ENCODE measurements at regions not wholly inside any gene's neighbourhood (a gene's known extent, or its start where the extent isn't known, plus 50 kb on each side); places are given as distances from the start of the nearest gene placed in this dataset.
"Not testable (repeated sequence)": the region's sequence is repeated elsewhere in the genome, so short reads cannot be mapped to it uniquely, and the experiment has no call there.

DNA sequence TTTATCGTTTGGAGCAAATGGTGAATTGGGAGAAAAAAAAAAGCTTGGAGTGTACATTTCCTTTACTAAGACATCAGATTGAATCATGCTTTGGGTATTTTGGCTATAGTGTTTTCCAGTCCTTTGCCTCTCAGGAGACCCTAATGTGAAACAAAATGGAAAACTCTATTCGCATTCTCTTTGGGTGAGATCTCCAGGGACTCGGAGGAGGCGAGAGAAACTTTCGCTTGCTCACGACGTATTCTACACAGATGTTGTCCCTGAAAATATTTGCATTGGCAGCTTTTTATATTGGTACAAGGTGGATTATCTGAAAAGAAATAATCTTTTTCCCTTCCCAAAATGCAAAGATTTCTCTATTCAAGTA, 1240.1 kb upstream of the WWC1 start:
- no peak for DNase-seq

DNA sequence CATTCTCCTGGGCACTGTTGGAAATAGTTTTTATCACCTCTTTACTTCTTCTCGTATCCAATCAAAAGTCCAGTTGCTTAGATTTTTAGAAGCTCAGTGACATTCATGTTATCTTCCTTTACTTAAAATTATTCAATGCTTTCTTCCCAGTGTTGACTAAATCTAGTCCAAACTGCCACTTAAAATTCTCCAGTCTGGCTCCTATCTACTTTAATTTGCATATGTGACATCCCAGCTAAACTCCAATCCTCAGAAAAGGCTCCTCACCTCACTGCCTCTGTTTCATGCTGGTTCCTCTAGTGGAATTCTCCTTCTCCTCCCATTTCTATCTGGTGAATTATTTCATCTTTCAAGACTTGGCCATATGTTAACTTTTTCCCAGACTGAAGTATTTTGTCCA, 1238.7 kb upstream of the WWC1 start:
- DNase-seq, result no peak

DNA sequence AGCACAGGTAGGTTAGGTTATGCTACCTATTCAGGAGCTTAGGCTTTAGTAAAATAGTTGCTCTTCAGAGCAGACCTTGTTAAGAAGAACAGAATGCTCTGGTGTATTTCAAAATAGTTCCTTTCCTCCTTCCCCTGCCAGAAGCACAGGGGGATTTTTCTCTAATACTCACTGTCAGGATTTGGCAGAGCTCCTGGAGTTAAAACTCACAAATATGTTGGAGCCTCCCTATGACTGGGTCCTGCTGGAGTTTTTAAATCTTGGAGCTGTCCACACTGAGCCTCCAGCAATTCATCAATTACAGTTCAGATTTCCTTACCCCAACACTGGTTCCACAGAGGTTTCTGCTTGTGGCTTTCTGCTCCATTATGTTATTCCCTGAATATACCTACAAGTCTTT, 1233.8 kb upstream of the WWC1 start:
- no peak for DNase-seq

DNA sequence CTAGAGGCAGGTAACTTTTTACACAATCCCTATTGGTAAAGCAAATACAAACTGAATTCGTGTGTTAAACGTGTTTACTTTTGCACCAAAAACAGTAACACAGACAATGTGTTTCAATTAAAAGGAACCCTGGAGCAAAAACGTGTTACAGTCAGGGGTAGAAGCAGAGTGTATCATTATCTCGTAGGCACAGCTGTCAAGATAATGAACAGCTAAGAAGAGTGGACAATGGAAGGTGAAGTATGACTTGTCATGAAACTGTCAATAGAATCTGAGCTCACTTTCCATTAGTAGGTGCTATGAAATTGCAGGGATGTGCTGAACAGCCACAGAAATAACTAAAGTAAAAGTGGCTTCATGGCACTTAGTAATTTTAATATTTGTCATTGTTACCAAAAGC, 1229.8 kb upstream of the WWC1 start:
- no peak for DNase-seq

DNA sequence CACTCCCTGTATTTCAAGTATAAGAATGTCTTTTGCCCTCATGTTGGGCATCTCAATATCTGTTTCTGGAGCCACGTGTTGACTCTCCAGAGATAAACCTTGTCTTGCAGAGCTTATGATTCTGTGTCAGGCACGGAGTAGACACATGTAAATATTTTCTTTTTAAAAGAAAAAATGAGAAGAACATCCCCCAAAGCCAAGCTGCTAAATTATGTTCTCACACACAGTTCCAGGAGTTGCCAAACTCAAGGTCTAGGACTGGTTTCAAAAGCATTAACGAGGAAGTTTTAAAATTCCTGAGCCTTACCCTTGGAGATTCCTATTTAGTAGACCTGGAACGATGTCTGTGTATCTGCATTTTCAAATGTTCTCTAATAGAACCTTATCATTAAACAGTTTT, 1228.3 kb upstream of the WWC1 start:
- no peak for DNase-seq

DNA sequence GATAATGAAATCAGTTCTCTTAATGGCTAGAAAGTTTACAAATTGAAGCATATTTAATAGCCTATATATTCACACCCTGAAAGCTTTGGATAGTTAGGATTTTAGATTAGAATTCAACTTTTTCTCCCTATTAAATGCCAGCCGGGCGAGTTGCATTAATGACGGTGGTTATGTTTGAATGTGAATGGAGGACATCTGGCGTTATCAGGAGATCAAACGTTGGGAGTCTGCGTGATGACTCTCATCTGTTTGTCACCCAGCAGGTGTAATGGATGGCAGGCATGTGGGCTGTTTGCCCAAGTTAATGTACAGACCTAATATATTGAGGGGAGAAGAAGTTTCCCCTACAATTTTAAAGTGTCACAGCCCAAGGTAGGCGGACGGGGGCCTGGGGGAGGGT, 1227.7 kb upstream of the WWC1 start:
- DNase-seq, result no peak

DNA sequence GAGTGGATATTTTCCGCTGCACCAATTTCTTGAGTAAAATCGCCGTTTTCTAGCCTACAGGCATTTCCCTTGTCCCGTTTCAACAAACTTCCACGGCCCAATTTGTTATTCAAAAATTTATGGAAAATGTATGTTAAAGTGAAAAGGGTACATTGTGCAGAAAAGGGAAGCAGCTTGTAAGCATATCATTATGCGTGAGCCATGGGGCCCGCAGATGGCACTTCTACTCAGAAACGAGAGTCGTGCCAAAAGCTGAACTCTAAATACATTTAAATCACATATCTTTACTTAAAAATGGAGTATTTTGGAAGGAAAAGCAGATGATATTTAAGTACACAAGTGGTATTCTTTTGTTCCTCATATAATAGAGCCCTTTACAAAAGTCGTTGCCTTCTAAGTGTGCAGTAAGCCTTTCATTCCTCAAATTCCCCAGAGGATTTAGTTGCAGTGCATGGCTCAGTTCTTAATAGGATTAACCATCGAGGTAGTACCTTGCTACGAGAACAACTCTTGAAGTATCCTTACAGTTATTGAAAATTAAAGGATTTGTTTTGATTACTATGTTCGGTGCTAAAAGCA, 1227.2 kb upstream of the WWC1 start:
- DNase-seq, result no peak

DNA sequence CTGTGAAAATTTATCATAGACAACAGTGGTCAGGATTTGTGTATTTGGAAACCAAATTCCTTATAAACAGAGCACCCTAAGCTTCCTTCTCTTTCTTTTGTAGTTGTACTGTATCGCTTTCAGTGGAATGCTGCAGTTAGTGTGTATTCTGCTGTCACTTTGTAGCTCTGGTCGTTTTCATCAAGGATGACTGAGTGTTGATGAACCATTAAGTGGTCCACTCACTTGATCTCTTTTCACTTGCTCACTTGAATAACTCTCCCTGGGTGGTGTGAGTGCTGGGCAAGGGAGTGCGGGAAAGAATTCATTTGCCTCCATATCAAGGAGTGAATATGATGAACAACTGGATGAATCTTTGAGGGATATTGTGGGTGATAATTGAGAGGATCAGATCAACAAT, 1225.7 kb upstream of the WWC1 start:
- no peak for DNase-seq

DNA sequence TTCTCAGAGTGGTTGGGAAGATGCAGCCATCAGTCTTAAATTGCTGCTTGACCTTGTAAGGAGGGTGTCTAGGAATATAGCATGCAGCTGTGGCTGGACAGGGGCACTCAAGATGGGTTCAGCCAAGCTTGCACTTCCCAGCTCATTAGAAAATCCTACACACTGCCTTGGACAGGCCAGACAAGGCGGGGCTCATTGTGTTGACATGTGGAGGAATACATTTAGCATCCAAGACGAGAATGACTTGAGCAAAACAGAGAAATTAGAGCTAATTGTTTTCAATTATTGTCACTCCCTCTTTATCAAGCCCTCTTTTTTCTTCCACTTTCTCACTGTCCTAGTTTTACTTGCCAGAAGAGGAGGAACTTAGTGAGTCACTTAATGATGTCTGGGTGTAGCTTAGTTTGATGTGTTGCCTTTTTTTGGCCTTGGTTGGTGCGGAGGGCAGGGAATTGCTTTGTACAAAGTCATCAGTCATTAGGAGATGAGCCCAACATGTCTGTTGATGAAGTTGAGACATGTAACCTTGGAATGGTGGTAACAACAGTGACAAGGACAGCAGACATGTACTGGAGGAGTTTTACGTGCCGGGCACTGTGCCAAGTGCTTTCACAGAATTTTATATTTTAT, 1219.3 kb upstream of the WWC1 start:
- DNase-seq, result no peak

DNA sequence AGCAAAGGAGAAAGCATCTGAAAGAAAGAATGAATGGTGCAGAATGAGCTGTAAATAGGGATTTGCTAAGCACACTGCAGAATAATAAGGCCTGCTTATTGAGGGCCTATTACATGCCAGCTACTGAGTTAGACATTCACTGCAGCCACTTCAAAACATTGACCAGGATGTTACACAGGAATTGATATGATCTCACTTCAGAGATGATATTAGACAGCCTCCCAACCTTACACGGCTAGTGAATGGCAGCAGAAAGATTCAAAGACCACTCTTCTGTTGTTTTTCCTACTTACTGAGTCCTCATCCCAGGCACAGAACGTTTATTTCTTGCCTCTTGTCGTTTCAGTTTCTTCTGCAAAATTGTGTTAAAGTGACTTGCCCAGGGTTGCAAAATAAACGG, 1209.9 kb upstream of the WWC1 start:
- no peak for DNase-seq

DNA sequence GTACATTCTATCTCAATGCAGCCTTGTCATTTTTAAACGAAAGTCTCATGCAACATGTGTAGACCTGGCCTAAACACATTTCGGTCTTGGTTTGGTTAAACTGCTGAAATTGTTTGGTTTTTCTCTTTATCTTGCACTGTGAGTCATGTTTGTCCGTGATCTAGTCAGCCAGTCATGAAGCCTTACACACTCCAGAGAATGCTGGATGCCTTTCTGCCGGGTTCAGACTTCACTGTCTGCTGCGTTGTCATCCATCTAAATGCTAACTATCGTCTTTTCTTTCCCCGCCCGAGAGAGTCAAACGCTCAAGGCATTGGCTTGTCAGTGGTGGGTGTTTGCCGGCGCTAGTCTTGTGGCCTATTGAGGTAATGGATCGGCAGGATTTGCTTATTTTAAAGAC, 1194.6 kb upstream of the WWC1 start:
- no peak for DNase-seq

DNA sequence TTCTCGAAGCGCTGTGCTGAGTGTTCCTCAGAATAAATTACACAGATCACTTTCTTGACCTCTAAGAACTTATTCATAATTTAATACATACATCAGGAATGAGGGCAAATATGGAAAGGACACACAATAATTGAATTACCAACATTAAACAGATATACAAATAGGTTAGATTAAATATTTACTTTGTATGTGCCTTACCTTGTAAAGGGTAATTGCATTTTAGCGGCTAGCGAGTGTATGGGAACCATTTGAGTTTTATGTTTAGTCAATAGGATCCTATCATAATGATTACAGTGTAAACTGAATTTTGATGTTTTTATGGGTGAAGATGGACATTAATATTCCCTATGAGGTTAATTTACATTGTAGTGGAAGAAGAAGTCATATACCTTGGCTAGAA, 1187.1 kb upstream of the WWC1 start:
- DNase-seq, result no peak

DNA sequence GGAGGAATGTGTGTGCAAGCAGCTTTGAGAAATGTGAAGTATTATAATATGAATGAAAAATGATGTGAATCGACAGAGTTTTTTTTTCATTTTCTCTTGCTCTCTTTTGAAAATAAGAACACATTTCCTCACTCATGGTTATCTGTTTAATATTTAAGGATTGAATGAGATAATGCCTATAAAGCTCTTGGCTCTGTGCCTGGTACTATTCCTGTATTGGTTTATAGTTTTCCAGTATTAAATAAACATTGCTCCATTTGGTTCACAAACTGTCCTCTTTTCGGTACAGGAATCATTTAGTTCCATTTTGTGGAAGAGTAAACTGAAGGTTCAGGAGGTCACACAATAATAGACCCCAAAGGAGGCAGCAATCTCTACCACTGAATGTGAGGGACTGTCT, 1185.5 kb upstream of the WWC1 start:
- no peak for DNase-seq

DNA sequence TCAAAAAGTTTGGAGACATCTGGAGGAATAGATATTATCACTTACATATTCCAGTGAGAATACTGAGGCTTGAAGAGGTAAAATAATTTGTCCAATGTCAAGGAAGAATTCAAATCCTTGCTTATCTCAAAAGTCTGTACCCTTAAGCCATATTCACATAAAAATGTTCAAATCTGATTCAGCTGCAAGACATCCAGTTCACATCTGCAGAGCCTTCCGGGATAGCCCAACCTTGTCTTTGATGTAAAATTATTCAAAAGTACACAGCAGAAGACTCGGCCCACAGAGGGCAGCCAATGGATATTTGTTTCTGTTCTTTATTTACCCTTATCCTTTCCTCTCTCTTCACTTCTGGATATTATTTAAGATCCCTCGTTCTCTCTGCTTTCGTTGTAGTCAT, 1183.8 kb upstream of the WWC1 start:
- no peak for DNase-seq

DNA sequence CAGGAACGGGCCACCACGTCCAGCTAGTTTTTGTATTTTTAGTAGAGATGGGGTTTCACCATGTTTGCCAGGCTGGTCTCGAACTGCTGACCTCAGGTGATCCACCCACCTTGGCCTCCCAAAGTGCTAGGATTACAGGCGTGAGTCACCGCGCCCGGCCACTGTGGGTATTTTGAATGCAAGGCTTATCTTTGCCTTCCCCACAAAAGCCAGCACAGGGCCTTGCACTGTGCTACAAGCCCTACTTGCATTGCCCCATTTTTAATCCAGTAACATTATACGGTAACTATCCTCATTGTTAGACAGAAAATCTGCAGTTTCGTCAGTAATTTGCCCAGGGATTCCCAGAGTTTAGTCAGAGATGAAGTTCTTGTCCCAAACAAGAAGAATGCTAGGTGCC, 1183.2 kb upstream of the WWC1 start:
- not testable (repeated sequence) for DNase-seq

DNA sequence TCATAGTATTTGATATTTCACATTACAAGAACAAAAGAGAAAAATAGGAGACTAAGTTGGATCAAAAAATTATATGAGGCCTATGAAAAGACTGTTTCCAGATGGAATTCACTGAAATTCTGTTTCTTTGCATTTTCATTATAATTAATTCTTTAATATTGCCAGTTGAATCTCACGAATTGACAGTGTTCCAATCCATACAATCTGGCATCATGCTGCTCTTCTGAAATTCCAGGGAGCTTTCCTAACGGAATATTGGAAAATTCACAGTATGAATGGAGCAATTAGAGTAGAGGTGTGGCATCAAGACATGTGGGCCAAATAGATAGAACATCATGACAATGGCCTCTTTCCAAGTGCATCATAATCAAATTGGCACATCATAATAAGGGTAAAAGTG, 1178.9 kb upstream of the WWC1 start:
- no peak for DNase-seq

DNA sequence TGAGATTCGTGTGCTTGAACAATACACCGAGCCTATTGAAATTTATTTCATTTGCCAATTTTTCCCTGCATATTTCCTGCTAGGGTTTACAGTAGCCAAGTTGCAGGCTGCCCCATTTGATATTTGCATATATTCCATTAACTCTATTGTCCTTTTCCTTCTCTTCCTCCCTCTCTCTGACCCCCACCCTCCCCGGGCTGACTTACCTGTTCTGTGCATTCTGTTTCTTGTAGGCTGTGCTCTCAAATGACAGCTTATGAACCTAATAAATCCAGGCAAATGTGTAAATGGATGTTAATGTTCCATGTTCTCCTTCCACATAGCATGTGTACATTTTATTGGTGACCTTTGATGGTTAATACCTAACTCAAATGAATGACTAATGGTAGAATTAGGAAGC, 1169.2 kb upstream of the WWC1 start:
- no peak for DNase-seq

DNA sequence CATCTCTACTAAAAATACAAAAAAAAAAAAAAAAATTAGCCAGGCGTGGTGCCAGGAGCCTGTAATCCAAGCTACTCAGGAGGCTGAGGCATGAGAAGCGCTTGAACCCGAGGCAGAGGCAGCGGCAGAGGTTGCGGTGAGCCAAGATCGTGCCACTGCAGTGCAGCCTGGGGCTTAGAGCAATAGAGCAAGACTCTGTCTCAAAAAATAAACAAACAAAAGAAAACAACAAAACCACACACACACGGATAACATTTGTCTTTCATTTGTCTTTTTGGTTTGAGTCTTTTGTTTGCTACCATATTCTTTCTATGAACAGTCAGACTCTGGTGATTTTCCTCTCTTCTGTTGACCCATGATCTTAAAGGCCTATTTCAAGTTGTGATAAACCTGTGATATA, 1168.3 kb upstream of the WWC1 start:
- DNase-seq, result no peak

DNA sequence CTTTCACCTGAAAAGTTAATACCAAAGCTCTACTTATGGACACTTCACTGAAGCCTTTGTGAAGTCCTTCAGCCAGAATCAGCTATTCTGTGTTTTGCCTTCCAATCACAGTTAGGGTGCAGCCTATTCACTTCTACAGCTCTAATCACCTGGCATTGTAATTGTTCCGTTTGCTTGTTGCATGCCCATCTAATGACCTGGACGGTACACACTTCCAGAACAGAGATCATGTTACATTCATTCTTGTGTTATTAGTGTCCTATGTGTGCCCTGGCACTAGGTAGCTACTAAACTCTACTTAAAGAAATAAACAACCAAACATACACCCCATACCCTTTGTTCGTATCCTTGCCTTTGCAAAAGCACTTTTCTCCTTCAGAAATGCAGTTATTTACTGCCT, 1162.9 kb upstream of the WWC1 start:
- DNase-seq, result no peak

DNA sequence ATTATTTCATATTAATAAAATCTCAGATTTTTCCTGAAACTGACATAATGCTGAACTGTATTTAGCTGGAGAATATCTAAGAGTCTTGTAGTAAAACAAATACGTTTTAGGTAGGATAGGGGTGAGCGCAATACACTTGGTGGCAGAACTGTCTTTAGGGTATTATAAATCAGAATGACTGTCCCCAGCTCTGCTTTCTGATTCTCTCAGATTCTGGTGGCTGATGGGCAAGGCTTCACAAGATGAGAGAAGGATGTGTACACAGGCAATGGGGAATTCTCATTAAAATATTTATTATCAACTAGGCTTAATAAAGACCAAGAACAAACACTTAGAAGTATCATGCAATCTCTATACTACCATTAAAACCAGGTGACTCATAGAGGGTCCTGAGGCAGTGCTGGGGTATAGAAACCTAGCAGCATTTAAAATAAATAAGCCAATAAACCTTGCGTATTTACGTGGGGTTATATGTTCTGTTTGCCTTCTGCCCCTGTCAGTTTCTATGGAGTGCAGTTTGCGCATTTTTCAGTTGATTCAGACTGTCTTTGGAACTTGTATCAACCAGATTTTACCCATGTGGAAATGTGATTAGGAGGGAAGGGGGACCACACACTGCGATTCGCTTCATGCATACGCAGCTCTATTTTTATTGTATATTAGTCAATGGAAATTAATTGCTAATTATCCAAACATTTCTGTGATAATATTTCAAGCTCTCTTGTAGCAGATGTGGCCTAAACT, 1150.7 kb upstream of the WWC1 start:
- DNase-seq, result no peak

DNA sequence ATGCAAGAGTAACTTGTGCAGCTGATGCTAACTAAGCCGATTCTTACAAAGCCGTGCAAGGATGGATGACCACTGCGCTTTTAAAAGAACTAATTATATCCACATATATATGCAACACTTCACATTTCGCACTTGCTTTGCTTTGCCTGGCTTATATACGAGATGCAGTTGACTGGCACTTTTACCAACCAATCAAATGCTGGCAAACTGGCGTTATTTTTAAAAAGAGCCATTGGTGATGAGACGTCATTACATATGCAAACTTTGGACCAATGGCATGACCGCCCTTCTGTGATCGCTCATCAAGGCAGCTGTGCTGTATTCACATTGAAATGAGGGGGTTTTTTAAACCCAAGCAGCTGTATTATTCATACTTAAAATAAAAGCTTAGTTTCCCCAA, 1147.7 kb upstream of the WWC1 start:
- DNase-seq, result no peak

DNA sequence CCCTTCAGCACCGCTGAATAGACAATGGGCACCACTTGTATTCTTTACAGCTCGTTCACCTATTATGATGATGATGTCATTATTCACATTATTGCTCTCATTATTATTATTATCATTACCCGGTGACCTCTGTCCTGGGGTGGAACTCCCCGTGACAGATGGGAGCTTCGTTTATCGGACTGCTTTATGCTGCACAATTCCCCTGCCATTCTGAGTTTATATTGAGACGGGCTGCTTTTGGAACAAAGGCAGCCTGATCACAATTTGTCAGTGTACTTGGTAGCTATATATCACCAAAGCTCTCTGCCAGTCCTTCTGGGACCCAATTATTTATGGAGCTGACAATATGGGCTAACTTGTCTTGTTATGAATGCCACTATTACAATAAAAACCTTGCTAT, 1145.6 kb upstream of the WWC1 start:
- no peak for DNase-seq

DNA sequence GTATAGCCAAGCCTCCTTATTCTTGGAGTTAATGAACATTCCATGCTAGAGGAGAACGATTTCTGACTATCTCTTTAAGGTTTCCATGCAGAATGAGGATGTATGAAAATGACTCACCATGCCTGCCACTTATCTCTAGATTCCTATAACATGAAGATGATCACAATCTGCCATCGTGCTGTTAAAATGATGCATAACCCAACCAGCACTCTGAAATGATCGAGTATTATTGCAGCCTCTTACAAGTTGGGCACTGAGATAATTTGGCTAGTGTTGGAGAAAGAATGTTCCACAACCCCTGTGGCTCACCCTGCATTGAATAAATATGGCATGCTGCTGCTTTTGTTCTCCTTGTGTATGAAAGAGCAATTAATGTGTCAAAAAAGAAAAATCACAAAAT, 1143.6 kb upstream of the WWC1 start:
- DNase-seq, result no peak

DNA sequence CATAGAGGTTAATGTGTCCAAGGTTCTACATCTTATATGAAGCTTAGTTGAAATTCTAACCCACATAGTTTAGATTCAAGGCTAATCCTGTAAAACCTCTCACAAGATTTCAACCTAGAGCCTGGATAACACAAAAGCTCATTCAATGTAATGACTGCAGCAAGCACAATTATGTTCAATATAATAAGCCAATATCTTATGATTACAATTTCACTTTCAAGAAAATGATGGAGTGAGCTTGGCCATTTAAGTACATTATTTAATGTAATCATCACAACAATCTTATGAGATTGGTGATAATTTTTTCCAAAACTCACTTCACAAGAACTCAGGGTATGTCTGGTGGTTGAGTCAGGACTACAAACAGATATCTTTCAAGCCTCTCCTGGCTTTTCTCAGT, 1140.8 kb upstream of the WWC1 start:
- no peak for DNase-seq

DNA sequence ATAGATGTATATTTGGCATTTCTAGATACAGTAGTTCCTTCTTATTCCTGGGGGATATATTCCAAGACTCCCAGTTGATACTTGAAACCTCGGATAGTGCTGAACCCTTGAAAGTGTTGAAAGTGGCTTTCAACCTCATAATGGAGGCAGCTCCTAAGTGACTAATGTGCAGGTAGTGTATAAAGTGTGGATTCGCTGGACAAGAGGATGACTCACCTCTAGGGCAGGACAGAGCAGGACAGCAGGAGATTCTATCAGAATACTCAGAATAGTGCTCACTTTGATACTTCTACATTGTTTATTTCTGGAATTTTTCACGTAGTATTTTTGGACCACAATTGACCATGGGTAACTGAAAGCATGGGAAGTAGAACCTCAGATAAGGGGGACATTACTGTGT, 1138.9 kb upstream of the WWC1 start:
- no peak for DNase-seq

Data from activated gamma-delta T cell treated with Interleukin-2 at 50 U/mL for 16 hours (primary cell).